ENCODE measurements at regions not wholly inside any gene's neighbourhood (a gene's known extent, or its start where the extent isn't known, plus 50 kb on each side); places are given as distances from the start of the nearest gene placed in this dataset.

DNA sequence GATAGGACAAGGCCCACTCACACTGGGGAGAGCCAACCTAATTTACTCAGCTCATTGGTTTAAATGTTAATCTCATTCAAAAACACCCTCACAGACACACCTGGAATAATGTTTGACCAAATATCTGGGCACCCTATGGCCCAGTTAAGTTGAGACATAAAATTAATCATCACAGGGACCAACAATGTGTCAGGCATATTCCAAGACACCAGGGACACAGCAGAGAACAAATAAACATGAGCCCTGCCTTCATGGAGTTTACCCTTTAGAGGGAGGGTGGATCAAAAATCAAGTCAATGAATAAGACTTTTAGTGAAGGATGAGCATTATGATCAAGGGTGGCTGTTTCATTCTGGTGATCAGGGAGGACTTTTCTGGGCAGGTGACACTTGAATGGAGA lies 98.7 kb upstream of the CHD6 start:
- TF ChIP-seq, protein P1, sequence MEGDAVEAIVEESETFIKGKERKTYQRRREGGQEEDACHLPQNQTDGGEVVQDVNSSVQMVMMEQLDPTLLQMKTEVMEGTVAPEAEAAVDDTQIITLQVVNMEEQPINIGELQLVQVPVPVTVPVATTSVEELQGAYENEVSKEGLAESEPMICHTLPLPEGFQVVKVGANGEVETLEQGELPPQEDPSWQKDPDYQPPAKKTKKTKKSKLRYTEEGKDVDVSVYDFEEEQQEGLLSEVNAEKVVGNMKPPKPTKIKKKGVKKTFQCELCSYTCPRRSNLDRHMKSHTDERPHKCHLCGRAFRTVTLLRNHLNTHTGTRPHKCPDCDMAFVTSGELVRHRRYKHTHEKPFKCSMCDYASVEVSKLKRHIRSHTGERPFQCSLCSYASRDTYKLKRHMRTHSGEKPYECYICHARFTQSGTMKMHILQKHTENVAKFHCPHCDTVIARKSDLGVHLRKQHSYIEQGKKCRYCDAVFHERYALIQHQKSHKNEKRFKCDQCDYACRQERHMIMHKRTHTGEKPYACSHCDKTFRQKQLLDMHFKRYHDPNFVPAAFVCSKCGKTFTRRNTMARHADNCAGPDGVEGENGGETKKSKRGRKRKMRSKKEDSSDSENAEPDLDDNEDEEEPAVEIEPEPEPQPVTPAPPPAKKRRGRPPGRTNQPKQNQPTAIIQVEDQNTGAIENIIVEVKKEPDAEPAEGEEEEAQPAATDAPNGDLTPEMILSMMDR (IDR thresholded peaks at IDR 0.05), result no peak
- no peak for TF ChIP-seq POLR2A (IDR thresholded peaks at IDR 0.05)
